Activated T-cell treated with anti-CD3 and anti-CD28 coated beads, Interleukin-2, amount 50 U/mL, for 4 hours (primary cell): ENCODE measurements at regions not wholly inside any gene's neighbourhood (a gene's known extent, or its start where the extent isn't known, plus 50 kb on each side); places are given as distances from the start of the nearest gene placed in this dataset.

Source experiments
- ATAC-seq, 2 donors: fragments of 200-7000 bp; cut with Tn5 transposase; one replicate each; pipeline ENCODE4 v1.10.0; 2021
- DNase-seq: peaks from one replicate; pipeline ENCODE4 v3.0.0-alpha.2; 2020
- H3K27me3 Mint-ChIP-seq: one replicate; pipeline ENCODE4 v1.8.0; 2021; ENCODE audit warnings: low read depth, mixed read lengths
- H3K36me3 Mint-ChIP-seq: one replicate; pipeline ENCODE4 v1.8.0; 2022; ENCODE audit warnings: mixed read lengths; ENCODE audit not compliant: insufficient read depth
- H3K4me1 Mint-ChIP-seq: one replicate; pipeline ENCODE4 v1.8.0; 2021; ENCODE audit warnings: low read depth, mixed read lengths
- H3K4me3 Mint-ChIP-seq: one replicate; pipeline ENCODE4 v1.8.0; 2021; ENCODE audit warnings: mild to moderate bottlenecking, moderate library complexity, mixed read lengths
- H3K9me3 Mint-ChIP-seq: one replicate; pipeline ENCODE4 v1.8.0; 2021; ENCODE audit warnings: mixed read lengths

- peaks cover 5% of the 10 kb centered on the region for H3K9me3 Mint-ChIP-seq
Measured at GRCh38 chr5:123819386-123819785, 307.4 kb downstream of the CSNK1G3 start.

GRCh38 chr5:123817267-123817666 lies 305.3 kb downstream of the CSNK1G3 start:
- DNase-seq (no peak), ATAC-seq (no peak)
- no peaks in the 10 kb centered on the region for H3K36me3 Mint-ChIP-seq
- peaks cover 5% of the 10 kb centered on the region for H3K9me3 Mint-ChIP-seq
- H3K4me3 Mint-ChIP-seq = no peak overlapping the region
- no peaks in the 10 kb centered on the region for H3K27me3 Mint-ChIP-seq
- no peaks in the 10 kb centered on the region for H3K4me1 Mint-ChIP-seq

More at GRCh38 chr5:123819386-123819785, 307.4 kb downstream of the CSNK1G3 start:
- H3K4me3 Mint-ChIP-seq = no peak overlapping the region
- ATAC-seq (no peak), DNase-seq (no peak)
- no peaks in the 10 kb centered on the region for H3K36me3 Mint-ChIP-seq
- H3K4me1 Mint-ChIP-seq = no peaks in the 10 kb centered on the region
- H3K27me3 Mint-ChIP-seq = no peaks in the 10 kb centered on the region

GRCh38 chr5:123814801-123815470 lies 303.0 kb downstream of the CSNK1G3 start:
- H3K4me3 Mint-ChIP-seq = no peak overlapping the region
- no peak for DNase-seq
- ATAC-seq = no peak
- H3K27me3 Mint-ChIP-seq = no peaks in the 10 kb centered on the region
- peaks cover 5% of the 10 kb centered on the region for H3K9me3 Mint-ChIP-seq
- no peaks in the 10 kb centered on the region for H3K36me3 Mint-ChIP-seq
- H3K4me1 Mint-ChIP-seq = no peaks in the 10 kb centered on the region

- DNase-seq = no peak
- Mint-ChIP-seq H3K36me3 (no peaks in the 10 kb centered on the region), H3K27me3 (no peaks in the 10 kb centered on the region), H3K9me3 (peaks cover 5% of the 10 kb centered on the region), H3K4me1 (no peaks in the 10 kb centered on the region), H3K4me3 (no peak overlapping the region)
- ATAC-seq = no peak
Measured at GRCh38 chr5:123813937-123814624, 302.1 kb downstream of the CSNK1G3 start.

- DNase-seq (no peak), ATAC-seq (no peak)
- H3K9me3 Mint-ChIP-seq = peaks cover 5% of the 10 kb centered on the region
- no peak overlapping the region for H3K4me3 Mint-ChIP-seq
- no peaks in the 10 kb centered on the region for H3K4me1 Mint-ChIP-seq
- H3K36me3 Mint-ChIP-seq = no peaks in the 10 kb centered on the region
- no peaks in the 10 kb centered on the region for H3K27me3 Mint-ChIP-seq
Measured at GRCh38 chr5:123813264-123813663, 301.3 kb downstream of the CSNK1G3 start.

GRCh38 chr5:123811831-123812230 lies 299.9 kb downstream of the CSNK1G3 start:
- no peak for DNase-seq
- no peaks in the 10 kb centered on the region for H3K27me3 Mint-ChIP-seq

GRCh38 chr5:123810746-123811340 lies 298.9 kb downstream of the CSNK1G3 start:
- Mint-ChIP-seq H3K9me3 (no peaks in the 10 kb centered on the region), H3K36me3 (no peaks in the 10 kb centered on the region), H3K4me3 (no peak overlapping the region), H3K4me1 (no peaks in the 10 kb centered on the region), H3K27me3 (no peaks in the 10 kb centered on the region)
- DNase-seq = no peak
- no peak for ATAC-seq

More at GRCh38 chr5:123811831-123812230, 299.9 kb downstream of the CSNK1G3 start:
- Mint-ChIP-seq H3K4me1 (no peaks in the 10 kb centered on the region), H3K9me3 (peaks cover 1% of the 10 kb centered on the region), H3K36me3 (no peaks in the 10 kb centered on the region), H3K4me3 (no peak overlapping the region)
- ATAC-seq = no peak

- Mint-ChIP-seq H3K9me3 (no peaks in the 10 kb centered on the region), H3K27me3 (no peaks in the 10 kb centered on the region), H3K4me1 (no peaks in the 10 kb centered on the region), H3K4me3 (no peak overlapping the region), H3K36me3 (no peaks in the 10 kb centered on the region)
- ATAC-seq (no peak), DNase-seq (no peak)
Measured at GRCh38 chr5:123810253-123810652, 298.3 kb downstream of the CSNK1G3 start.

GRCh38 chr5:123809594-123810221 lies 297.7 kb downstream of the CSNK1G3 start:
- no peak for DNase-seq
- Mint-ChIP-seq H3K27me3 (no peaks in the 10 kb centered on the region), H3K36me3 (no peaks in the 10 kb centered on the region), H3K4me3 (no peak overlapping the region), H3K4me1 (no peaks in the 10 kb centered on the region), H3K9me3 (no peaks in the 10 kb centered on the region)
- no peak for ATAC-seq

- no peaks in the 10 kb centered on the region for H3K4me1 Mint-ChIP-seq
- H3K36me3 Mint-ChIP-seq = no peaks in the 10 kb centered on the region
- DNase-seq (no peak), ATAC-seq (no peak)
- H3K9me3 Mint-ChIP-seq = no peaks in the 10 kb centered on the region
- H3K27me3 Mint-ChIP-seq = no peaks in the 10 kb centered on the region
- no peak overlapping the region for H3K4me3 Mint-ChIP-seq
Measured at GRCh38 chr5:123808461-123809380, 296.7 kb downstream of the CSNK1G3 start.

- DNase-seq (no peak), ATAC-seq (no peak)
- H3K9me3 Mint-ChIP-seq = no peaks in the 10 kb centered on the region
- no peaks in the 10 kb centered on the region for H3K27me3 Mint-ChIP-seq
- H3K4me1 Mint-ChIP-seq = no peaks in the 10 kb centered on the region
- no peak overlapping the region for H3K4me3 Mint-ChIP-seq
- H3K36me3 Mint-ChIP-seq = no peaks in the 10 kb centered on the region
Measured at GRCh38 chr5:123807177-123807945, 295.4 kb downstream of the CSNK1G3 start.

GRCh38 chr5:123806644-123807043 lies 294.7 kb downstream of the CSNK1G3 start:
- H3K4me3 Mint-ChIP-seq = no peak overlapping the region
- DNase-seq = no peak

GRCh38 chr5:123805300-123805699 lies 293.3 kb downstream of the CSNK1G3 start:
- H3K9me3 Mint-ChIP-seq = no peaks in the 10 kb centered on the region
- H3K4me1 Mint-ChIP-seq = no peaks in the 10 kb centered on the region
- H3K36me3 Mint-ChIP-seq = no peaks in the 10 kb centered on the region
- H3K27me3 Mint-ChIP-seq = no peaks in the 10 kb centered on the region
- ATAC-seq (no peak), DNase-seq (no peak)
- H3K4me3 Mint-ChIP-seq = no peak overlapping the region

More at GRCh38 chr5:123806644-123807043, 294.7 kb downstream of the CSNK1G3 start:
- no peaks in the 10 kb centered on the region for H3K36me3 Mint-ChIP-seq
- no peak for ATAC-seq
- no peaks in the 10 kb centered on the region for H3K4me1 Mint-ChIP-seq
- H3K27me3 Mint-ChIP-seq = no peaks in the 10 kb centered on the region
- H3K9me3 Mint-ChIP-seq = no peaks in the 10 kb centered on the region
